HEK293 (cell line): ENCODE measurements at regions not wholly inside any gene's neighbourhood (a gene's known extent, or its start where the extent isn't known, plus 50 kb on each side); places are given as distances from the start of the nearest gene placed in this dataset.

Experiments
- ZNF274 ChIP-seq, 2 experiments: fragments of 200-500 bp in 1 of 2; fragments of 450-650 bp in 1 of 2; sonication (Bioruptor generic) in 1 of 2; formaldehyde crosslinking in 1 of 2; IDR thresholded peaks; 2 replicates each; pipeline versions ENCODE4 v1.5.1 to v1.6.1; 2014 to 2016; ENCODE audit warnings: borderline replicate concordance in 1 of 2, inconsistent platforms in 1 of 2, low read length in 1 of 2, missing biosample characterization in 1 of 2, missing genetic modification characterization in 1 of 2
- ZNF530 ChIP-seq: fragments of 450-650 bp; formaldehyde crosslinking; IDR thresholded peaks from 2 replicates; pipeline ENCODE4 v1.5.1; 2016; ENCODE audit warnings: low read depth, missing biosample characterization, missing genetic modification characterization
- ZNF776 ChIP-seq: fragments of 450-650 bp; formaldehyde crosslinking; IDR thresholded peaks from 2 replicates; pipeline ENCODE4 v1.5.0; 2017; ENCODE audit warnings: missing biosample characterization, missing genetic modification characterization, borderline replicate concordance
- ZNF785 ChIP-seq: fragments of 450-650 bp; formaldehyde crosslinking; IDR thresholded peaks from 2 replicates; pipeline ENCODE4 v1.5.1; 2016; ENCODE audit warnings: missing biosample characterization, missing genetic modification characterization

- TF ChIP-seq ZNF776 (tag by site-specific recombination) = no peak
- no peak for TF ChIP-seq ZNF274 (IDR thresholded peaks at IDR 0.05; ENCODE audit: low read length)
- TF ChIP-seq ZNF274 (tag by site-specific recombination; IDR thresholded peaks at IDR 0.05; ENCODE audit: borderline replicate concordance) = no peak
- no peak for TF ChIP-seq ZNF785 (tag by site-specific recombination)
- no peak for TF ChIP-seq ZNF530 (tag by site-specific recombination)
Measured at GRCh38 chr15:62450061-62450460, 285.0 kb upstream of the C2CD4B start.
